ENCODE measurements at regions not wholly inside any gene's neighbourhood (a gene's known extent, or its start where the extent isn't known, plus 50 kb on each side); places are given as distances from the start of the nearest gene placed in this dataset.

DNA sequence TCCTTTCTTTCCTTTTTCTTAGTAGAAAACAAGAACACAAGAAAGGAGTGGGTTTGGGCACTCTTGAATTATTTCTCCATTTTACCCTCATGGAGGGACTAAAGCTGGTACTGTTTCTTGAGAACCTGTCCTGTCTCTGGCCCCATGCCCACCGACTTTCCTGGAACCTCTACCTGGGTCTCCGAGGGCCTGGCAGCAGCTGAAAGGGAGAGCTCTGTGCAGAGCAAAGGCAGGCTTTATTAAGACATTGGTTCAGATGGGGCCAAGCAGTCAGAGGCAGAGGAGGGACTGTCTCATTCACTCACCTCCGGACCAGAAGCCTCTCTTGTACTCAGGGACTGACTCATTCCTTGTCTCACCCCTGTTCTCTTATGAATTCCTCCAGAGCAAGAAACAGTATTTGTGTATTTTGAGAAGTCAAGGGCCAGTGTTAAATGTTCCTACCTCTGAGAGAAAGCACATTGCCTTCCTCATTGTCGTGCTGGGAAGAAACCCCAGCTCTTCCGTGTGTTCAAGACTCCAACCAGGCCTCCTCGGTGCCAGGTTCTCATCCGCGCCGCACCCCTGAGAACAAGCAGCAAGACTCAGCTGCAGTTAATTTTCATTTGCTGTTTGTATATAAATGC, 201.9 kb upstream of the NT5C1B start:
- TF ChIP-seq, protein P1, sequence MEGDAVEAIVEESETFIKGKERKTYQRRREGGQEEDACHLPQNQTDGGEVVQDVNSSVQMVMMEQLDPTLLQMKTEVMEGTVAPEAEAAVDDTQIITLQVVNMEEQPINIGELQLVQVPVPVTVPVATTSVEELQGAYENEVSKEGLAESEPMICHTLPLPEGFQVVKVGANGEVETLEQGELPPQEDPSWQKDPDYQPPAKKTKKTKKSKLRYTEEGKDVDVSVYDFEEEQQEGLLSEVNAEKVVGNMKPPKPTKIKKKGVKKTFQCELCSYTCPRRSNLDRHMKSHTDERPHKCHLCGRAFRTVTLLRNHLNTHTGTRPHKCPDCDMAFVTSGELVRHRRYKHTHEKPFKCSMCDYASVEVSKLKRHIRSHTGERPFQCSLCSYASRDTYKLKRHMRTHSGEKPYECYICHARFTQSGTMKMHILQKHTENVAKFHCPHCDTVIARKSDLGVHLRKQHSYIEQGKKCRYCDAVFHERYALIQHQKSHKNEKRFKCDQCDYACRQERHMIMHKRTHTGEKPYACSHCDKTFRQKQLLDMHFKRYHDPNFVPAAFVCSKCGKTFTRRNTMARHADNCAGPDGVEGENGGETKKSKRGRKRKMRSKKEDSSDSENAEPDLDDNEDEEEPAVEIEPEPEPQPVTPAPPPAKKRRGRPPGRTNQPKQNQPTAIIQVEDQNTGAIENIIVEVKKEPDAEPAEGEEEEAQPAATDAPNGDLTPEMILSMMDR (IDR thresholded peaks at IDR 0.05), result no peak
- peak; percentile 85 for TF ChIP-seq POLR2AphosphoS5 (IDR thresholded peaks at IDR 0.05)
- H3K36me3 ChIP-seq, result no peaks in the 10 kb centered on the region
- WGBS, 2 donors (ENCODE audit: low coverage in 1 of 2), result 31 to 40% methylated on average over 7 to 8 of the region's 9 CpGs
- peak overlapping the region; percentile 23 to 80 (median 70) for H3K27ac ChIP-seq
- peaks cover 12 to 50% (median 13%) of the 10 kb centered on the region in 3 donors for H3K4me1 ChIP-seq
- no peaks in the 10 kb centered on the region for H3K9me3 ChIP-seq
- peak; percentile 58 for ATAC-seq
- H3K4me3 ChIP-seq, result no peak overlapping the region
- no peaks in the 10 kb centered on the region for H3K27me3 ChIP-seq

- TF ChIP-seq EP300 (IDR thresholded peaks at IDR 0.05), result no peak
- TF ChIP-seq POLR2AphosphoS5 (IDR thresholded peaks at IDR 0.05), result no peak
- TF ChIP-seq, protein P1 (IDR thresholded peaks at IDR 0.05), result no peak
- TF ChIP-seq POLR2A (IDR thresholded peaks at IDR 0.05), result no peak
- Histone ChIP-seq H3K27me3 (no peaks in the 10 kb centered on the region), H3K4me1 (peaks cover 10 to 44% (median 12%) of the 10 kb centered on the region in 3 donors), H3K4me3 (no peak overlapping the region), H3K27ac (peak overlapping the region in 3 of 4 donors; percentile 23 to 75 (median 65)), H3K36me3 (no peaks in the 10 kb centered on the region), H3K9me3 (peaks cover 0 to 2% (median 0%) of the 10 kb centered on the region in 3 donors)
- 88 to 100% methylated on average over 2 to 3 of the region's 3 CpGs for WGBS, 2 donors (ENCODE audit: low coverage in 1 of 2)
- no peak for ATAC-seq
Observed at GRCh38 chr2:18790509-18791171, 201.3 kb upstream of the NT5C1B start.

DNA sequence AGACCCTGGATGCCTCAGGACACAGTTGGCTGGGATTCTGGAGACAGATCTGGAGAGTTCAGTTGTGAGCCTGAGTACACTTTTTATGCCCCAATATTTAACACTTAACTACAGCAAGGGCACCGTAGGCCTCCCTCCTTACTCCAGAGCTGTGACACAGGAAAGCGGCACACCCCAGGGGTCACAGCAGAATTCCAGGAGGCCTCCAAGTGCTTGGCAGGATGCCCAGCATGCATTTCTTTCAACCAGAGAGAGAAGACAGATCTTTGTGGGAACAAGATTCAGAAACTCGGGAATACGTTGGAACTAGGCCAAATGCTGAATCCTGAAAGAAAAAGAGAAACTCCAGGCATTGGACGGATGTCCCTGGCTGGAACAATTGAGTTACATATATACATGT, 199.2 kb upstream of the NT5C1B start:
- ATAC-seq, result no peak
- Histone ChIP-seq H3K27me3 (no peaks in the 10 kb centered on the region), H3K4me1 (peaks cover 10 to 37% (median 12%) of the 10 kb centered on the region in 3 donors), H3K4me3 (no peak overlapping the region), H3K9me3 (peaks cover 0 to 12% (median 0%) of the 10 kb centered on the region in 3 donors), H3K36me3 (no peaks in the 10 kb centered on the region), H3K27ac (no peak overlapping the region)
- TF ChIP-seq, protein P1 (IDR thresholded peaks at IDR 0.05), result no peak
- TF ChIP-seq POLR2AphosphoS5 (IDR thresholded peaks at IDR 0.05), result peak; percentile 64
- 30 to 38% methylated on average over 3 to 4 of the region's 5 CpGs for WGBS, 2 donors (ENCODE audit: low coverage in 1 of 2)

DNA sequence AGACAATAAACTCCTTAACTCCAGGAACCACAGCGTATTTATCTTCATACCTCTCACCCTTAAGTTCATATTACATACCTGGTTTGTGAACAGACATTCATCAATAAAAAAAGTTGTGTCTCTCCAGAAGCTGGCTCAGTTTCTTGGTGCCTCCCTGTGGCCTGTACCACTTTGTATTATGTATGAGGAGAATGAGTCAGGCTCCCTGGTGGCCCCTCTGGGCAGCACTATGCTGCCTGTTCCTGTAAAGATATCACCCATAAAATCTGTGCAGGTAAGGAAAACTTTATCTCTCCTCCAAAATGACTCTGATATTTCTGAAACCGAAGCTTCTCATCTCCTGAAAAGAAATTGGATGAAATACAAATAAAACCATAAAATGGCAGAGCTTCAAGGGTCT, 198.4 kb upstream of the NT5C1B start:
- no peak for ATAC-seq
- peaks cover 5 to 28% (median 9%) of the 10 kb centered on the region in 3 donors for H3K4me1 ChIP-seq
- WGBS, 2 donors (ENCODE audit: low coverage in 1 of 2), result 75 to 93% methylated on average over 2 of the region's 2 CpGs

More for the DNA sequence above, 198.4 kb upstream of the NT5C1B start:
- peaks cover 0 to 12% (median 0%) of the 10 kb centered on the region in 3 donors for H3K9me3 ChIP-seq
- no peak overlapping the region for H3K4me3 ChIP-seq
- no peaks in the 10 kb centered on the region for H3K27me3 ChIP-seq
- no peak overlapping the region for H3K27ac ChIP-seq
- TF ChIP-seq EP300 (IDR thresholded peaks at IDR 0.05) (no peak), POLR2AphosphoS5 (IDR thresholded peaks at IDR 0.05) (no peak), POLR2A (IDR thresholded peaks at IDR 0.05) (no peak)
- TF ChIP-seq, protein P1 (IDR thresholded peaks at IDR 0.05), result no peak
- H3K36me3 ChIP-seq, result no peaks in the 10 kb centered on the region

All from gastroesophageal sphincter (tissue), 4 donors.